ENCODE measurements at regions not wholly inside any gene's neighbourhood (a gene's known extent, or its start where the extent isn't known, plus 50 kb on each side); places are given as distances from the start of the nearest gene placed in this dataset.

- Mint-ChIP-seq H3K27me3 (peaks cover 19% of the 10 kb centered on the region), H3K4me3 (no peak overlapping the region), H3K27ac (no peak overlapping the region), H3K36me3 (ENCODE audit: low read depth) (no peaks in the 10 kb centered on the region), H3K4me1 (no peaks in the 10 kb centered on the region), H3K9me3 (no peaks in the 10 kb centered on the region)
- POLR2A ChIA-PET: interaction anchor here (0.7 kb wide), 1 partner anchor 583 kb away, joined by 3 read pairs; no protein-coding TSS in a partner anchor
- TF ChIP-seq CTCF (IDR thresholded peaks at IDR 0.05): no peak
- CTCF ChIA-PET: no interaction called here
- ATAC-seq (ENCODE audit: low read depth) (no peak), DNase-seq (no peak)
- intact Hi-C loops (cut with micrococcal nuclease): no loop called here
Measured at GRCh38 chr5:14004598-14005394, 60.3 kb upstream of the DNAH5 start.

GRCh38 chr5:14003936-14004335 is 59.4 kb upstream of the DNAH5 start:
- H3K36me3 Mint-ChIP-seq (ENCODE audit: low read depth): no peaks in the 10 kb centered on the region
- intact Hi-C loops (cut with micrococcal nuclease): no loop called here
- H3K4me1 Mint-ChIP-seq: no peaks in the 10 kb centered on the region
- no peak for DNase-seq
- ATAC-seq (ENCODE audit: low read depth): no peak
- no peak for TF ChIP-seq CTCF (IDR thresholded peaks at IDR 0.05)
- no peak overlapping the region for H3K27ac Mint-ChIP-seq
- ChIA-PET CTCF (no interaction called here), POLR2A (interaction anchor here (0.7 kb wide), 1 partner anchor 584 kb away, joined by 3 read pairs; no protein-coding TSS in a partner anchor)
- no peak overlapping the region for H3K4me3 Mint-ChIP-seq
- H3K27me3 Mint-ChIP-seq: peaks cover 20% of the 10 kb centered on the region
- no peaks in the 10 kb centered on the region for H3K9me3 Mint-ChIP-seq

GRCh38 chr5:14003513-14003912 is 59.0 kb upstream of the DNAH5 start:
- Mint-ChIP-seq H3K27ac (no peak overlapping the region), H3K4me3 (no peak overlapping the region), H3K36me3 (ENCODE audit: low read depth) (no peaks in the 10 kb centered on the region), H3K27me3 (peaks cover 19% of the 10 kb centered on the region), H3K4me1 (no peaks in the 10 kb centered on the region), H3K9me3 (no peaks in the 10 kb centered on the region)
- ATAC-seq (ENCODE audit: low read depth): no peak
- CTCF ChIA-PET: no interaction called here
- no peak for DNase-seq
- intact Hi-C loops (cut with micrococcal nuclease): no loop called here
- TF ChIP-seq CTCF (IDR thresholded peaks at IDR 0.05): no peak
- POLR2A ChIA-PET: no interaction called here

DNA sequence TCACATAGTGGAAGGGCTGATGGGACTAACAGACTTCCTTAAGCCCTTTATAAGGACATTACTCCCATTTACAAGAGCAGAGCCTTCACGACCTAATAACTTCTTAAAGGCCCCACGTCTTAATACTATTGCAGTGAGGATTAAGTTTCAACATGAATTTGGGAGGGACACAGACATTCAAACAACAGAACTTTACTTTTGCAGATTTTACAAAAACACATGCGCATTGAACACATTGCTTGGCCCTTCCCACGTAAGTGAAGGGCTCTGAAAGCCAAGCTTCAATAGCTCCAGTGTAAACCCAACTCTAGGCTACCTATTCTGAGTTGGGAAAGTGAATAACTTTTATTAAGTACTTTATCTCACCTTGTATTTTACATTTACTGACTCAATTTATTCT is 53.8 kb upstream of the DNAH5 start:
- ATAC-seq (ENCODE audit: low read depth) (no peak), DNase-seq (no peak)
- Mint-ChIP-seq H3K9me3 (peaks cover 4% of the 10 kb centered on the region), H3K4me1 (no peaks in the 10 kb centered on the region), H3K27ac (no peak overlapping the region), H3K36me3 (ENCODE audit: low read depth) (no peaks in the 10 kb centered on the region), H3K4me3 (no peak overlapping the region), H3K27me3 (peaks cover 21% of the 10 kb centered on the region)
- ChIA-PET POLR2A (interaction anchor here (0.7 kb wide), 1 partner anchor 8 kb away, joined by 3 read pairs; no protein-coding TSS in a partner anchor), CTCF (no interaction called here)
- intact Hi-C loops (cut with micrococcal nuclease): no loop called here
- no peak for TF ChIP-seq CTCF (IDR thresholded peaks at IDR 0.05)

DNA sequence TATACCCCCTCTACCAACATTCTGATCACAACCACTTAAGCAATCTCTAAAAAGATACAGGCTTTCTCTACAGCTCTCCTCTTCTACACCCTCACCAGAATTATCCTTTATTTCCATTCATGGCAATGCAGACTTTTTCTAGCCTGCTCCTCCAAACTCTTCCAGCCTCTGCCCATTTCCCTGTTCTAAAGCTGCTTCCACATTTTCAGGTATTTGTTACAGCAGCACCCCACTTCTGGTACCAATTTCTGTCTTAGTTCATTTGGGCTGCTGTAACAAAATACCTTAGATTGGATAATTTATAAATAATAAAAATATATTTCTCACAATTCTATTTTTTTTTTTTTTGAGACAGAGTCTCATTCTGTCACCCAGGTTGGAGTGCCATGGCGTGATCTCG is 53.0 kb upstream of the DNAH5 start:
- TF ChIP-seq CTCF (IDR thresholded peaks at IDR 0.05): no peak
- Mint-ChIP-seq H3K27ac (no peak overlapping the region), H3K27me3 (peaks cover 21% of the 10 kb centered on the region), H3K4me3 (no peak overlapping the region), H3K9me3 (peaks cover 4% of the 10 kb centered on the region), H3K36me3 (ENCODE audit: low read depth) (no peaks in the 10 kb centered on the region), H3K4me1 (no peaks in the 10 kb centered on the region)
- ChIA-PET POLR2A (interaction anchor here (0.7 kb wide), 1 partner anchor 8 kb away, joined by 3 read pairs; no protein-coding TSS in a partner anchor), CTCF (no interaction called here)
- intact Hi-C loops (cut with micrococcal nuclease): no loop called here
- DNase-seq (no peak), ATAC-seq (ENCODE audit: low read depth) (no peak)
